GM12878 (cell line): ENCODE measurements at regions not wholly inside any gene's neighbourhood (a gene's known extent, or its start where the extent isn't known, plus 50 kb on each side); places are given as distances from the start of the nearest gene placed in this dataset.

Experiments
- ATAC-seq: fragments of 200-7000 bp; cut with Tn5 transposase; 3 replicates; pipeline ENCODE4 v1.9.1; 2020; ENCODE audit warnings: mild to moderate bottlenecking, moderate library complexity
- BruUV-seq: library from RNA; stranded (reverse); fragments of 400-500 nt; replicated peaks from 2 replicates; lab custom pipeline; 2021; lab: Mats Ljungman, UMichigan
- CTCF ChIA-PET: fragments of 300-600 bp; sonication (Branson Sonifier 250); formaldehyde crosslinking; extraction: SDS; loops from one replicate; lab custom pipeline; 2021; ENCODE audit warnings: inconsistent platforms; lab: Yijun Ruan, JAX
- POLR2A ChIA-PET: fragments of 350-600 bp; formaldehyde crosslinking; extraction: SDS; loops from one replicate; lab custom pipeline; 2021; ENCODE audit warnings: inconsistent platforms; lab: Charles Lee
- RAD21 ChIA-PET: fragments of 300-600 bp; sonication (Branson Sonifier 250); formaldehyde crosslinking; loops from one replicate; lab custom pipeline; 2023; ENCODE audit warnings: antibody characterized with exemption; ENCODE audit not compliant: unreplicated experiment; lab: Charles Lee
- SMC1A ChIA-PET: fragments of 300-600 bp; sonication (Branson Sonifier 250); formaldehyde crosslinking; loops from one replicate; lab custom pipeline; 2023; ENCODE audit not compliant: unreplicated experiment, uncharacterized antibody; lab: Charles Lee
- DNase-seq: peaks from one replicate; pipeline ENCODE4 v3.0.0-alpha.2; 2011; ENCODE audit warnings: low read depth, low spot score
- FAIRE-seq: peaks from 3 replicates; lab custom pipeline; 2011; peaks lifted over from hg19 to GRCh38; lab: Jason Lieb, UNC
- H2AFZ ChIP-seq: 2 replicates; pipeline ENCODE4 v1.6.0; 2011; ENCODE audit warnings: low read depth, low read length, control low read depth; ENCODE audit not compliant: control insufficient read depth
- H3K27ac ChIP-seq: 2 replicates; pipeline ENCODE4 v1.5.1; 2011; ENCODE audit warnings: control low read depth; ENCODE audit not compliant: control insufficient read depth, insufficient read depth
- H3K27me3 ChIP-seq, 2 experiments: replicated peaks in 1 of 2; 2 replicates each; pipeline versions ENCODE4 v1.6.0 to v1.6.1; 2011; ENCODE audit warnings: low read length in 1 of 2; ENCODE audit not compliant: control insufficient read depth in 2 of 2, insufficient read depth in 2 of 2
- H3K36me3 ChIP-seq, 2 experiments: 2 replicates each; pipeline ENCODE4 v1.5.1; 2011; ENCODE audit warnings: low read length in 1 of 2; ENCODE audit not compliant: control insufficient read depth in 2 of 2, insufficient read depth in 2 of 2
- H3K4me1 ChIP-seq: 2 replicates; pipeline ENCODE4 v1.6.1; 2011; ENCODE audit warnings: mild to moderate bottlenecking, low read length, moderate library complexity, mixed read lengths; ENCODE audit not compliant: control insufficient read depth, insufficient read depth
- H3K4me2 ChIP-seq: 2 replicates; pipeline ENCODE4 v1.6.0; 2011; ENCODE audit warnings: control low read depth; ENCODE audit not compliant: control insufficient read depth, insufficient read depth
- H3K4me3 ChIP-seq: fragments of 200-600 bp; sonication (generic); 2 replicates; pipeline ENCODE4 v1.5.1; 2016
- H3K79me2 ChIP-seq: 2 replicates; pipeline ENCODE4 v1.6.0; 2011; ENCODE audit warnings: low read length; ENCODE audit not compliant: control insufficient read depth, insufficient read depth
- H3K9ac ChIP-seq: 2 replicates; pipeline ENCODE4 v1.8.0; 2011; ENCODE audit warnings: low read length, control low read depth, mixed read lengths; ENCODE audit not compliant: control insufficient read depth, insufficient read depth
- H3K9me3 ChIP-seq: replicated peaks from 3 replicates; pipeline ENCODE4 v1.5.1; 2011; ENCODE audit warnings: mild to moderate bottlenecking, low read length; ENCODE audit not compliant: control insufficient read depth, insufficient read depth
- H4K20me1 ChIP-seq: 2 replicates; pipeline ENCODE4 v1.6.0; 2011; ENCODE audit not compliant: control insufficient read depth, insufficient read depth
- BCLAF1 ChIP-seq: fragments of 450-650 bp; IDR thresholded peaks from 2 replicates; pipeline ENCODE4 v1.6.1; 2017; ENCODE audit warnings: antibody characterized with exemption, mild to moderate bottlenecking, moderate library complexity
- CTCF ChIP-seq, 3 experiments: IDR thresholded peaks in 2 of 3; conservative IDR thresholded peaks in 1 of 3; 2 replicates each; pipeline ENCODE4 v1.5.1; 2011; ENCODE audit warnings: low read depth in 3 of 3, low read length in 3 of 3, mild to moderate bottlenecking in 3 of 3, control low read depth in 2 of 3, moderate library complexity in 2 of 3, inconsistent platforms in 1 of 3, mixed read lengths in 1 of 3; ENCODE audit not compliant: control insufficient read depth in 2 of 3, insufficient read depth in 1 of 3; ENCODE audit errors: extremely low read depth in 1 of 3
- E2F8 ChIP-seq: fragments of 450-650 bp; IDR thresholded peaks from 2 replicates; pipeline ENCODE4 v1.6.1; 2018; ENCODE audit warnings: mild to moderate bottlenecking, low read depth, moderate library complexity; ENCODE audit not compliant: partially characterized antibody
- EGR1 ChIP-seq, 2 experiments: IDR thresholded peaks; 1 replicate in 1 of 2; 2 replicates in 1 of 2; pipeline ENCODE4 v1.6.1; 2011 to 2012; ENCODE audit warnings: low read depth in 2 of 2, low read length in 2 of 2, borderline replicate concordance in 1 of 2, mild to moderate bottlenecking in 1 of 2, moderate library complexity in 1 of 2
- KDM1A ChIP-seq: fragments of 200-600 bp; sonication (generic); IDR thresholded peaks from 2 replicates; pipeline ENCODE4 v1.6.1; 2016; ENCODE audit warnings: borderline replicate concordance
- RFX5 ChIP-seq: IDR thresholded peaks from 2 replicates; pipeline ENCODE4 v1.6.1; 2011; ENCODE audit warnings: low read depth, low read length, improper control_type of control experiment
- ZNF24 ChIP-seq: fragments of 450-650 bp; IDR thresholded peaks from 2 replicates; pipeline ENCODE4 v1.6.1; 2017; ENCODE audit warnings: antibody characterized with exemption, mild to moderate bottlenecking
- ZNF592 ChIP-seq: fragments of 450-650 bp; IDR thresholded peaks from 2 replicates; pipeline ENCODE4 v1.6.1; 2017; ENCODE audit warnings: mild to moderate bottlenecking, moderate library complexity
- WGBS: methylation state at CpG from one replicate; pipeline ENCODE4 v1.1.6; 2016; ENCODE audit warnings: low lambda C conversion rate; ENCODE audit not compliant: insufficient replicate concordance, insufficient coverage; ENCODE audit errors: missing lambda C conversion rate; 5-methylcytosine and 5-hydroxymethylcytosine counted together
- in situ Hi-C: fragments of 300-500 bp; cut with MboI; formaldehyde crosslinking; loops from 9 replicates; pipeline ENCODE4 v1.14.3; 2018; ENCODE audit warnings: mixed read lengths
- intact Hi-C: fragments of 100-400 bp; cut with micrococcal nuclease; formaldehyde crosslinking; loops from one replicate; pipeline ENCODE4 v1.14.2; 2022; ENCODE audit not compliant: unreplicated experiment

GRCh38 chr1:81197591-81197990 lies 603.1 kb upstream of the ADGRL2 start (continued):
- TF ChIP-seq CTCF (IDR thresholded peaks at IDR 0.05 in 2 of 3, conservative IDR thresholded peaks at IDR 0.05 in 1 of 3; ENCODE audit: control insufficient read depth in 2 of 3, extremely low read depth in 1 of 3, insufficient read depth in 1 of 3, low read depth in 3 of 3, low read length in 3 of 3), result no peak

GRCh38 chr1:81192647-81193642 lies 607.8 kb upstream of the ADGRL2 start:
- ChIA-PET RAD21 (no interaction called here), CTCF (no interaction called here), SMC1A (no interaction called here), POLR2A (no interaction called here)
- H3K27me3 ChIP-seq, result no peaks in the 10 kb centered on the region
- no peaks in the 10 kb centered on the region for H3K4me1 ChIP-seq
- FAIRE-seq (no peak), ATAC-seq (no peak), DNase-seq (no peak)
- in situ Hi-C loops (no loop called here), intact Hi-C loops (no loop called here)
- H3K4me2 ChIP-seq, result no peak overlapping the region
- H3K79me2 ChIP-seq, result no peaks in the 10 kb centered on the region
- H3K4me3 ChIP-seq, result no peak overlapping the region
- H3K27ac ChIP-seq, result no peak overlapping the region
- no peaks in the 10 kb centered on the region for H3K36me3 ChIP-seq
- no peak overlapping the region for H2AFZ ChIP-seq
- H4K20me1 ChIP-seq, result no peaks in the 10 kb centered on the region
- no peak overlapping the region for H3K9ac ChIP-seq
- no peaks in the 10 kb centered on the region for H3K9me3 ChIP-seq
- WGBS, result 46% methylated on average over 7 of the region's 7 CpGs
- no TSS peak for BruUV-seq
- TF ChIP-seq RFX5, result no peak
- TF ChIP-seq EGR1 (IDR thresholded peaks at IDR 0.05; ENCODE audit: borderline replicate concordance in 1 of 2, low read depth in 2 of 2, low read length in 2 of 2), result no peak
- TF ChIP-seq BCLAF1, result no peak
- TF ChIP-seq KDM1A, result no peak
- TF ChIP-seq ZNF24, result no peak
- TF ChIP-seq ZNF592, result no peak
- no peak for TF ChIP-seq E2F8
